ES-I3 (cell line): ENCODE measurements at regions not wholly inside any gene's neighbourhood (a gene's known extent, or its start where the extent isn't known, plus 50 kb on each side); places are given as distances from the start of the nearest gene placed in this dataset.

Experiments
- H3K36me3 ChIP-seq: 2 replicates; pipeline ENCODE4 v1.6.1; 2013; ENCODE audit warnings: mild to moderate bottlenecking, low read length, control low read depth, moderate library complexity; ENCODE audit not compliant: insufficient read depth
- H3K4me1 ChIP-seq: 2 replicates; pipeline ENCODE4 v1.6.1; 2013; ENCODE audit warnings: mild to moderate bottlenecking, control low read depth, low read length; ENCODE audit not compliant: insufficient read depth
- H3K9ac ChIP-seq: 2 replicates; pipeline ENCODE4 v1.6.1; 2013; ENCODE audit warnings: low read depth, mild to moderate bottlenecking, low read length, moderate library complexity
- H3K9me3 ChIP-seq: 2 replicates; pipeline ENCODE4 v1.6.1; 2013; ENCODE audit warnings: mild to moderate bottlenecking, low read length, moderate library complexity; ENCODE audit not compliant: control insufficient read depth, insufficient read depth

GRCh38 chr15:31806106-31806505, 224.2 kb upstream of the CHRNA7 start:
- no peaks in the 10 kb centered on the region for H3K4me1 ChIP-seq
- H3K9me3 ChIP-seq = no peaks in the 10 kb centered on the region
- H3K36me3 ChIP-seq = no peaks in the 10 kb centered on the region
- no peak overlapping the region for H3K9ac ChIP-seq

DNA sequence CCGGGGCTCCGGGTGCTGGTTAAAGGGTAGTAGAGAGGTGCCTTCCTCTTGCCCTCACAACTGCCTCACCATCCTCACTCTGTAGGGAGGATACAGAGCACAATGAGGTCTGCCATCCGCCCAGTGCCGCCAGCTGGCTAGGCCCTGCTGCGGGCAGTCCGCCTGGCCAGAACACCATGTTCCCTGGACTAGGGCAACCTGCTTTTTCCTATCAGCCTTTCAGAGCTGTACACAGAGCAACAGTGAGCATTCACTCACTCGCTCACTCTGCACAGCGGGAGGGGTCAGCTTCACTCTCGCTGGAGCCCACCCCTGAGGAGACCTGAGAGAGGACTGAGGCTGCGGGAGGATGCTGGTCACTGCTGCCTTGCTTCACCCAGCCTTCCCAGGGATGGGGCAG, 218.7 kb upstream of the CHRNA7 start:
- Histone ChIP-seq H3K4me1 (no peaks in the 10 kb centered on the region), H3K9ac (no peak overlapping the region), H3K36me3 (no peaks in the 10 kb centered on the region), H3K9me3 (no peaks in the 10 kb centered on the region)

GRCh38 chr15:31814082-31814481, 216.2 kb upstream of the CHRNA7 start:
- no peaks in the 10 kb centered on the region for H3K9me3 ChIP-seq
- H3K4me1 ChIP-seq = no peaks in the 10 kb centered on the region
- no peak overlapping the region for H3K9ac ChIP-seq
- H3K36me3 ChIP-seq = no peaks in the 10 kb centered on the region

DNA sequence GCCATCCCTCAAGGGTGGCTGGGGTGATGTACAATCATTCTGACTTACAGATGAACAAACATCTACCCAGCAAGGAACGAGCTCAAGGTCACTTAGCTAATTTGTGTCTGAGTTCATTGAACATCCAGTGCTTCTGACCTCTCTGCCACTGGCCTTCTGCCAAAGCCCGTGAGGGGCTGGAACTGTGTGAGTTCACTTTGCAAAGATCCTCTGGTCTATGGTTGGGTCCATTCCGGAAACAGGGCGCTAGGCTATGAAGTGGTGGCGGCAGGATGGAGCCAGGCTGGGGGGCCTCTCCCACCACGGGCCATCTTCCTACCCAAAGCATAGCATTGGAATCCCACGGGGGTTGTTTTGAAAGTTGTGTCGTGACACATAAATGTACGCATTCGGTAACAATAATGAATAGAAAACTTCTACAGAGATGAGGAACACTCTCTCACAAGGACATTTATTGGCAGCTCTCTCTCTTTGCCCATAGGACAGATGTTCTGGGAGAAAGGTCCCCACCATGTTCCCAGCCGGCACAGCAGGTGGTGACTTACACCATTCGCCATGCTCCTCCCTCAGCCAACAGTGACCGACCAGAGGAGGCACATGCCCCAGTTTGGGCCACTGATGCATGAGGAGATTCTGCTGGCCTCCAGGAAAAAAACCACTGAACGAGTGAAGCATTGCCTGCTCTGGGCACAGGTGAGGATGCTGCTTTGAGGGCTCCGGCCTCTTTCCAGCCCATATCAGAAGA, 214.7 kb upstream of the CHRNA7 start:
- no peaks in the 10 kb centered on the region for H3K36me3 ChIP-seq
- H3K4me1 ChIP-seq = no peaks in the 10 kb centered on the region
- no peaks in the 10 kb centered on the region for H3K9me3 ChIP-seq
- H3K9ac ChIP-seq = no peak overlapping the region

DNA sequence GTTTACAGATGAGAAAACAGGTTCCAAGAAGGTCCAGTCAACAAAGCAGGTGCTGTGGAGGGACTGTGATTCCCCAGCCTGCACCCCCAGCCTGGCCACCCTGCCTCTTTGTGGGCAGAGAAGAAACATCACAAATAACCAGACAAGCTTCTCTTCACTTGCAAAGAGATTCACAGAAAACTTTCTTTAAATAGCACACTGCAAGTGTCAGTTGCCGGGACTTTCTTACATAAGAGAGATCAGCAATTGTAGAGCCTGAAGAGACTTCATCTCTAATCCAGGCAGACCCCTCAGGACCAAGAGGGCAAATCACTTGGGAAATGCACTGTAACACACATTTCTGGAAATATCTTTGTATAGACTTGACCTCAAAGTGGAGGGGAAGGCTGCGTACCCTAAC, 207.9 kb upstream of the CHRNA7 start:
- H3K9ac ChIP-seq = no peak overlapping the region
- no peaks in the 10 kb centered on the region; the same call in 1 of the 2 replicates for H3K9me3 ChIP-seq
- no peaks in the 10 kb centered on the region for H3K36me3 ChIP-seq
- H3K4me1 ChIP-seq = no peaks in the 10 kb centered on the region

DNA sequence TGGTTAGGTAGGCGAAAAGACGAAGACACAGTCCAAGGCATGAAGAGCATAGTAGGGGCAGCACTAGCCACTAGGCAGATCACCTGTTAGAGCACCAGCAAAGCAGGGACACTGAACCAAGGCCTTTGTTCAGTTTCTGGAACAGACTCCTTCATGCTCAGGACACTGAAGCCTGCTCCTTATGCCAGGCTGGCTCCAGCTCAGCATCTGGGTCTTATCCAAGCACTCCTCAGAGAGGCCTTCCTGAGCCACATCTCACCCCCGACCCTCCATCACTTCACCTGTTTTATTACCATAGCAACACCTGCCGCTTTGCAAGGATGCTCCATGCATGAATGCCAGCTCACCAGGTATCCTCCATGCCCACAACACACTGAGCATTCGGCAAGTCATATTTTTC, 206.3 kb upstream of the CHRNA7 start:
- Histone ChIP-seq H3K36me3 (no peaks in the 10 kb centered on the region), H3K9me3 (no peaks in the 10 kb centered on the region; the same call in 1 of the 2 replicates), H3K9ac (no peak overlapping the region), H3K4me1 (no peaks in the 10 kb centered on the region)

DNA sequence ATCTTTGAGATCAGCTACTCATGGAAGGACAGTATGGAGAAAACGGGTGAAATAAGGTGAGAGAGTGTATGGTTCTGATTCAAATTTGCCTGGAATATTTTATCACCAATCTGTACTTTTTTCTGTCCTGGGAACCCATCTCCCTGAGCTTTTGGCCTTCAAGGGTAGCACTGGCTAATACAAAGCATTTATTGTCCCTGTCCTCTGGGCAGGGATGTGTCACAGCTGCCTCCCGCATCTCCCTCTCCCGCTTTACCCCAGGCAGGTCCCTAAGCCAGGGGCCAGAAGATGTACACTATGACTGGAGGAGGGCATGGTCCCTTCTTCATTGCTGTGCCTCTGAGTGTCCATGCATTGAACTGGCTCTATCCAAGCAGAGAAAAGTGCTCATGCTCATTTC, 201.7 kb upstream of the CHRNA7 start:
- Histone ChIP-seq H3K9ac (no peak overlapping the region), H3K9me3 (peaks cover 4% of the 10 kb centered on the region), H3K4me1 (no peaks in the 10 kb centered on the region), H3K36me3 (no peaks in the 10 kb centered on the region)

- Histone ChIP-seq H3K9me3 (peaks cover 4% of the 10 kb centered on the region), H3K9ac (no peak overlapping the region), H3K36me3 (no peaks in the 10 kb centered on the region), H3K4me1 (no peaks in the 10 kb centered on the region)
Observed at GRCh38 chr15:31830591-31830990, 199.7 kb upstream of the CHRNA7 start.

- no peaks in the 10 kb centered on the region for H3K36me3 ChIP-seq
- H3K9me3 ChIP-seq = peaks cover 4% of the 10 kb centered on the region; the same call in 1 of the 2 replicates
- no peak overlapping the region for H3K9ac ChIP-seq
- H3K4me1 ChIP-seq = no peaks in the 10 kb centered on the region
Observed at GRCh38 chr15:31831596-31831995, 198.7 kb upstream of the CHRNA7 start.

DNA sequence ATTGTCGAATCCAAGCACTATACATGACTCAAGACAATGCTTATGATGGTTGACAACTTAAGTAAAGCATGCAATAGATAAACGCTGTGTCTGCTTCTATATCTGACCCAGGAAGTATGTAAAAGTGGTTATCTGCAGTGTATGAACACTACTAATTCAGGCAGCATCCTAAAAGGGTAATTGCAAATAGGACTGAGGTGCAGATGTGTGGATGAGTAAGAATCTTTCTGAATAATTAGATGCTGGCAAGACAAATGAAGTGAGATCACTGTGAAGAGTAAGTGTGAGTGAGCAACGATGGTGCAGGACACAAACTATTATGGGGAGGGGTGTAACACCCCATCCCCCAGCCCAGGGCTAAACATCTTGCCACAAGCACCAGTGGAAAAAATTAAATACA, 195.7 kb upstream of the CHRNA7 start:
- H3K36me3 ChIP-seq = no peaks in the 10 kb centered on the region
- no peak overlapping the region for H3K9ac ChIP-seq
- H3K4me1 ChIP-seq = no peaks in the 10 kb centered on the region
- H3K9me3 ChIP-seq = peaks cover 4% of the 10 kb centered on the region; the same call in 1 of the 2 replicates

DNA sequence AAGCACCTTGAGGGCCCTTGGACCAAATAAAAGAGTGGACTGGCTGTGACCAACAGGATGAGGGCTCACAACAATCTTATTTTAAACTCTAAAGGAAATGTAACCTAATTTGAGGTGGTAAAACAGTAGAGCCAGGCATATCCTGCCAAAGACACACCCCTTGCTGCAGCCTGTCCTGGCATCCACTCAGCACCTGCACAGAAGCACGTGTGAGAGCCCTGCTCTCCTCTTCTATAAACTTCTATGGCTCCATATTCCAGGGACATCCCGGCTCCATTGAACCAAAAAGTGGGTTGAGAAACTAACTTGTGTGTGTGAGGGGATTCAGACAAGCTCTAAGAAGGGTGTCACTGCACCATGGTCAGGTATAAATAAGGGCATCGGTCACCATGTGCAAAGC, 190.9 kb upstream of the CHRNA7 start:
- no peaks in the 10 kb centered on the region for H3K36me3 ChIP-seq
- H3K4me1 ChIP-seq = no peaks in the 10 kb centered on the region
- H3K9ac ChIP-seq = no peak overlapping the region
- H3K9me3 ChIP-seq = no peaks in the 10 kb centered on the region

- Histone ChIP-seq H3K36me3 (no peaks in the 10 kb centered on the region), H3K9ac (no peak overlapping the region), H3K4me1 (no peaks in the 10 kb centered on the region), H3K9me3 (no peaks in the 10 kb centered on the region)
Observed at GRCh38 chr15:31840849-31841476, 189.4 kb upstream of the CHRNA7 start.

- H3K9ac ChIP-seq = no peak overlapping the region
- no peaks in the 10 kb centered on the region for H3K4me1 ChIP-seq
- no peaks in the 10 kb centered on the region for H3K36me3 ChIP-seq
- H3K9me3 ChIP-seq = no peaks in the 10 kb centered on the region
Observed at GRCh38 chr15:31842532-31843195, 187.7 kb upstream of the CHRNA7 start.

DNA sequence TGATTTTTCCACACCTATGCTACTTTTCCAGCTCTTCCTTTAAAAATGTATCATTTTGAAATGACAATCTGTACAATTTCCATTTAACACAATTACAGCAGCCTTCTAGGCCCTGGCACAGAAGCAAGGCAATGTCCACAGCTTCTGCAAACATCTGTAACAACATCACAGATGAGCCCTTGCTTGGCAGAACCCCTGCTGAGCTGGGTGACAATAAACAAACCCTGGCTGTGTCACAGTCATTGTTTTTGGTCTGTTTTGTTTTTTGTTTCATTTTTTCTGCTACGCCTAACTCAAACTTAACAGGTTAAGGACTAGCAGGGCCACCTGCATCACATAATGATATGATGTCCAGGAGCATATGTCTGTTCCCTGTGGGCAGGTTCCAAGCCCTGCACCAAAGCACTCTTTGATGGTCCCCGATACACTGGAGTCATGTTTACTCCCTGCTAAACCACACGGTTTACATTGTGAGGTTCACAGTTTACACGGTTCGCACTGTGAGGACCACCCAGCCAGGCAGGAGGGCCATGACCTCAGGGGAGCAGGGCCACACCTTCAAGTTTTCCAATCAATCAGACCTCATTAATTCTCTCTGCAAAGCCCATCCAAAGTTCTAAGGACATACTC, 186.8 kb upstream of the CHRNA7 start:
- Histone ChIP-seq H3K9ac (no peak overlapping the region), H3K9me3 (no peaks in the 10 kb centered on the region), H3K36me3 (no peaks in the 10 kb centered on the region), H3K4me1 (no peaks in the 10 kb centered on the region)
